NCI-H526 (cell line): ENCODE measurements at regions not wholly inside any gene's neighbourhood (a gene's known extent, or its start where the extent isn't known, plus 50 kb on each side); places are given as distances from the start of the nearest gene placed in this dataset.

Experiments used
- DNase-seq, 2 experiments: peaks; one replicate each; lab custom pipeline; 2025; lab: John Stamatoyannopoulos, UW

DNA sequence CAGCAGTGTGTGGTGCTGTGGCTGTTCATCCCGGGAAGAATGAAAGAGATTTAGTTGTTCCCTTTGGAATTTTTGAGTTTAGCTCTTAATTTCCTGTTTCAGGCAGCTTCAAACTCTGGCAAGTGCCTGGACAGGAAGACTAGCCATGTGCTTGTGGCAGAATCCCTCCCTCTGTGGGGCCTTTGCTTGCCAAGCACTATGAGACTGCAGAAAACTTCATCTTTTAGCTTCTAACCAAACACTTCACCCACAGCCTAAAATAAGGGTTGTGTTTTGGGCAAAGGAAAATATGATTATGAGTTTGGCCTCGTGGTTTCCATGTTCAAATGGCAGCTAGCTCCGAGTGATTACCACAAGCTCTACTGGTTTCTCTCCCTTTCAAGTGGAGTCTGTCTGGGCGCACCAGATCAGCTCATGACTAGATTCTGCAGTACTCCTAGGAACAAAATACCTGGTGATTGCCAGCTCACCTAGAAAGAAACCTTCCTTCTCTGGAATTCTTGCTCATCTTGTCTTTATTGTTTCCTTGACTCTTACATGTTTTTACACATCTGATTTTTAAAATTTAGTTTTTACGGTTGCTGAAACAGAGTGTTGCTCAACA, 707.5 kb downstream of the SLITRK6 start:
- no peak for DNase-seq

DNA sequence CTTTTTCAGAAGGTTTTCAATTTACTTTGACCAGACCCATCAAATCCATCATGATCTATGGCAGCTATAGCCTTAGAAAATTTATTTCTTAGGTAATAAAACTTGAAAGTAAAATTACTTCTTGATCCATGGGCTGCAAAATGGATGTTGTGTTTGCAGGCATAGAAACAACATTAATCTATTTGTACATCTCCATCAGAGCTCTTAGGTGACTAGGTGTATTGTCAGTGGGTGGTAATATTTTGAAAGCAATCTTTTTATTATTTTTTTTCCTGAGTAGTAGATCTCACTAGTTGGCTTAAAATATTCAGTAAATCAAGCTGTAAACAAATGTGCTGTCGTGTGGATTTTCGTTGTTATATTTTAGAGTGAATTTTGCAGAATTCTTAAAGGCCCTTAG, 710.0 kb downstream of the SLITRK6 start:
- no peak for DNase-seq

DNA sequence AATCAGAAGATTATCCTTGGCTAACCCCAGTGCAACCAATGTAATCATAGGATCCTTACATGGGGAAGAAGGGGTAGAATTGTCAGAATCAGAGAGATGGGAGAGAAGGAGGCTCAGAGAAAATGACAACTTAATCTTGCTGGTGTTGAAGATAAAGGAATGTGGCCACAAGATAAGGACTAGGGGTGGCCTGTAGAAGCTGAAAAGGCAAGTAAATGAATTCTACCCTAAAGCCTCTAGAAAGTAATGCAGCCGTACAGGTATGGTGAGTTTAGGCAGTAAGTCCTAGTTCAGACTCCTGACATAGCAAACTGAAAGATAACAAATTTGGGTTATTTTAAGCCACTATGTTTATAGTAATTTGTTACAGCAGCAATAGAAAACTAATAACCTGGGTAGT, 718.5 kb downstream of the SLITRK6 start:
- DNase-seq, result no peak

DNA sequence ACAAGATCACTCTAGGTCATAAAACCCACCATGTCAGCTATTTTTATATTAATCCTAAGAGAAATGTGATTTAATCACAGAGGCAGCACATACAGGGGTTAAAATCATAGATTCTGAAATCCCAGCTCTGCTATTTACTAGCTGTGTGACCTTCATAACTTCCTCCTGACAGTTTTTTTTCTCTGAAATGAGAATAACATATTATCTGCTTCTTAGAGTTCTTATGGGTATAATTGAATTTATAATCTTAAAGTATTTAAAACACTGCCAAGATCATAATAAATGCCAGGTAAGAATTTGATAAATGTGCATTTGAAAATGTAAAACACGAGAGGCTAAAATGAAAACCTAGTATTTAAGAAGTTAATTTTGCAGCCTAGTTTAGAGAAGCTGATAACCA, 722.9 kb downstream of the SLITRK6 start:
- DNase-seq, result no peak

DNA sequence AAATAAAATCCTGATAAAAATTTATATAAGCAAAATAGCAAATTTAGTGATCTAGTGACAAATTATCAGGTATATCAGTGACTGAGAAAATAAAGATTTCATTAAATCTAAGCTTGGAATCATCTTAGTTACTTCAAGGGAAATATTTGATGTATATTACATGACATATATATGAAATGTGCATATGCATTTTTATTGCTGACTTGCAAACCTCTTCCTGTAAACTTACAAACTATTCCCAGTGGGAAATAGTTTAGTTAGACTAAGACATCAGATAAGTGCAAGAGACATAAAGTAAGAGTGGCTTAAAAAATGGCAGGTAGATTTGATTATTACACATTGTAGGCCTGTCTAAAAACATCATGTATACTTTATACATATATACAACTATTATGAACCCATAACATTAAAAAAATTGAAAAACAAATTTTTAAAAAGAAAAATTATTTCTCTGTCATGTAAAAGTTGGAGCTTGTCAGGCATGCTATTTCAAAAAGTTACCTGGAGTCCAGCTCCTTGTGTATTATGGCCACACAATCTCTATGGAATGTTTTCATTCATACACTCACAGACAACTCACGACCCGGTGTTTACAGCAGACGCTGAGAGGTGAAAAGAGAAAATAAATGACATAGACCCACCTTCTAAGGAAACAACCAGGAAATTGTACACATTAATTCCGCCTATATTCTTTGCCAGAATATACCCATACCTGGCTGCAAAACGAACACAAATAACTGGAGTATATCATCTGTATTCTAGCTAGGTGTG, 724.5 kb downstream of the SLITRK6 start:
- no peak for DNase-seq

DNA sequence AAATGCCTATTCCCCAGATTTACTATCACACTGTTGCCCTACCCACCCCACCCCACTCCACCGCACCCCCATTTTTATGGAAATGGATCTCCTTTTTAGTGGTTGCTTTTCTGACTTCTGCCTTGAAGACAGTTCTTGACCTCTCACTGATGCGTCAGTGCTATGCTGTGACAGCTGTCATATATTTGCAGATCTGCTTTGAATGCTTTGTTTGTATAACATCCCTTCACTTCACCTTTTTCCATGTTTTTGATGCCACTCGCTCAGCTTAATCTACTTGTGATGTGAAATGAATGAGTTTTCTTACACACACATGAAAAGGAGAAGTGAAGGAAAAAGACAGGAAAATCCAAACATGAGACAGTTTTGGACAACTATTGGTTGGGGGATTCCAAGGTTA, 731.0 kb downstream of the SLITRK6 start:
- DNase-seq, result no peak

DNA sequence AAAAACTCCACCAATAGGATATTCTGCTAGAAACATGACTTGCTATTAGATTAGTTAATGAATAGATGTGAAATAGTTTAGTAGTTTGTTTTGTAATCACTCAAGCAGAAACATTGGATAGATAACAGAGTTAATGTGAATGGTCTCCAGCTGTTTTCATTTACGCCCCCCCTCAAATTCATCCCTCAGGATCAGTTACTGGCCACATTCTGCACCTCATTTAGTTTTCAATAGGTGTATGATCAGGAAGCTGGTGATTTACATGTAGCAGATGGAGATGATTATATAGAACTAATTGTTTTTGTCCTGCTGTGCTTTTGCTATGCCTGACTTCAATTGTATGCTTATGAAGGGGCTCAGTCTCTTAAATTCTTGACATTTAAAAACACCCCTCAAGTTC, 759.0 kb downstream of the SLITRK6 start:
- DNase-seq, result peak in 1 of 2 experiments; percentile 15

DNA sequence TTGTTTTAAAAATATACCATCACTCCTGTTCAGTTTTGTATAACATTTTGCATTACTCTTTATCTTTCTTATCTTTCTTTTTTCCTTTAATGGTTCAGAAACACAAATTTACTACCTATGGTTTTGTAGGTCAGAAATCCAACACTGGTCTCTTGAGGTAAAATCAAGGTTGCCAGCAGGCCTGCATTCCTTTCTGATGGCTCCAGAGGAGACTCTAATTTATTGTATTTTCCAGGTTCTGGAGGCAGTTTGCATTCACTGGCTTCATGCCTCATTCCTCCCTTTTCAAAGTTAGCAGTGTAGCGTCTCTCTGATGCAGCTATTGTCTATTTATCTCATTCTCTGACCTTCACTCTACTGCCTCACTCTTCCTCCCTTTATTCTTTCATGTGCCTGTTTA, 767.4 kb downstream of the SLITRK6 start:
- DNase-seq, result no peak

DNA sequence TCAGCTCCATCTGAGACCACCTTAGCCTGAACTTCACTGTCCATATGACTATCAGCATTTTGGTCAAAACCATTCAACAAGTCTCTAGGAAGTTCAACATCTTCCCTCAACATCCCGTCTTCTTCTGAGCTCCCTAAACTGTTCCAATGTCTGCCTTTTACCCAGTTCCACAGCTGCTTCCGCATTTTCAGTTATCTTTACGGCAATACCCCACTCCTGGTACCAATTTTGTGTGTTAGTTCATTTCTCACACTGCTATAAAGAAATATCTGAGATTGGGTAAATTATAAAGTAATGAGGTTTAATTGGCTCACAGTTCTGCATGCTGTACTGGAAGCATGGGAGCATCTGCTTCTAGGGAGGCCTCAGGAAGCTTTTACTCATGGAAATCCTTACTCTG, 771.2 kb downstream of the SLITRK6 start:
- no peak for DNase-seq

DNA sequence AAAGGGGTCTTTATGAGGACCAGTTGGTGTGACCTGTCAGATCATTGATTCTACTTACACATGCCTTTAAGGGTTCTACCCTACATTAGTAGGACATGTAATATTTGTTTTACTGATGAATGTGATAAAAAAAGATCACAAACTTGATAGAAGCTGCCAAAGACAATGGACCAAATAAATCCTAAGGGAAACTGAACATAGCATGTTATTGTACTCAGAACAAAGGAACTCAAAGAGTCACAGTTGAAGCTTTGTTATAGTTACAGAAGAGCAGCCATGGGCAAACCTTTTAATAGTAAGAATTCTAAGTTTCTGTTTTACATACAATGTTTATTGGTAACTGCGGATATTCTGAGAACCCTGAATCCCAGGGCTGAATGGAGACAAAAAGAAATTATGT, 780.1 kb downstream of the SLITRK6 start:
- peak in 1 of 2 experiments; percentile 27 for DNase-seq

DNA sequence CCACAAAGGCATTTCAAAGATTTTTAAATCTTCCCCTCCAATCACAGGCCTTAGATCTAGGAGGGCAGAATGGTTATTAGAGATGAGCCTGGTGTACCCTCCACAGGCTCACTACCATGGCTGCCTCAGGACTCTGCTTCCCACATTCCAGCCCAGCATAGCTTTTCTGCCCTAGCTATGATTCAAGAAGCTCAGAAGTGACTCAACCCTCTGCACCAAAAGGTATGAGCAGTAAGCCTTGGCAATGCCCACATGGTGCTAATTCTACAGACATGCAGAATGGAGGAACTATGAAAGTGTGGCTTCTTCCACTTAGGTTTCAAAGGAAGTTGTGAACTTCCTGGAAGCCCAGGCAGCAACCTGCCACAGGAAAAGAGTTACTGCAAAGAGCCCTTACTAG, 786.2 kb downstream of the SLITRK6 start:
- no peak for DNase-seq

DNA sequence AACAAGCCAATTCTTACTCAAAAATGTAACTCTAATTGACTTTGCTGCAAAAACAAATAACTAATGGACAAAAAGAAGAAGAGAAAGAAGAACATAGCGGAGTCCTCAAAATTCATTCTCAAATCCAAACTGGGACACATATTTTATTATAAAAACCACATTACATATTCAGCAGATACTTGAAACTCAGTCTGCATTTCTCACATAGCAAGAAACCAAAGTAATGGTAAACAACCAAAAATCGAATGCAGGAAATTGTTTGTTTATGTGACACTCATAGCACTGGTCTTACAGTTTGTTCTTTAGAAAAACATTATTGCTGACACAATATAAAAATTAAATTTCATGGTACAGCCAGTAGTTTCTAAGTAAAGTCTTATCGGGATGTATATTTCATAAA, 789.8 kb downstream of the SLITRK6 start:
- no peak for DNase-seq

DNA sequence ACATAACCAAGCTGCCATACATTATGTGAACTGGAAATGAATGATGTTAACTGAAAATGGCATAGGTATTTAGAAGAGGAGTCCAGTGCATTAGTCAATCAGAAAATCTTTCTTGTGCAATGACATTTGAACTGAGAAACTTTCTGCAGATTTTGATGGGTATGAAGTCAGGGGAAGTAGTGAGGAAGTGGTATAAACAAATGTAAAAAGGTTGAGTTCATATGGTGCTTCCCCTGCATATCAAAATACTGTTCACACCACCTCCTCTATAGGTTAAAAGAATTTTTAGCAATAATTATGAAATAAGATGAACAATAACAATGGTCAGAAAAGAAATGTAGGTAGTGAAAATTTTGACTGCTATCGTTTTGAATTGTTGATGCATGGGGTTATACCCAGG, 800.0 kb downstream of the SLITRK6 start:
- DNase-seq, result no peak

DNA sequence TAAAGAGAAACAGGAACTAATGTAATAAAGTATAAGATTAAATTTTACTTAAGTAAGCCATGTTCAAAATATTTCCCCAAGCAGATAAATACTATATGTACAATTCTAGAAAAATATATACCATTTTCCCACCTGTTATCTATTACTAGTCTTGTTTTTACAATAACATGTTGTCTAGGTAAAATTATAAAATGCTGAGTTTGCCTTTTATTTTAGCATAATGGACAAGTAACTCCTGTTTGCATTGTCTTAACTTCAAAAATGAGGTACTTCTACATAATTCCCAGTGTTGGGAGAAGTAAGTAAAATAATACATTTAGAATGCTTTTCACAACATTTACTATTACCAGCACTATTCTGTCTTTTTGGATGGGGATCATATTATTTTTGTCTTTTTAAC, 800.5 kb downstream of the SLITRK6 start:
- DNase-seq, result no peak

DNA sequence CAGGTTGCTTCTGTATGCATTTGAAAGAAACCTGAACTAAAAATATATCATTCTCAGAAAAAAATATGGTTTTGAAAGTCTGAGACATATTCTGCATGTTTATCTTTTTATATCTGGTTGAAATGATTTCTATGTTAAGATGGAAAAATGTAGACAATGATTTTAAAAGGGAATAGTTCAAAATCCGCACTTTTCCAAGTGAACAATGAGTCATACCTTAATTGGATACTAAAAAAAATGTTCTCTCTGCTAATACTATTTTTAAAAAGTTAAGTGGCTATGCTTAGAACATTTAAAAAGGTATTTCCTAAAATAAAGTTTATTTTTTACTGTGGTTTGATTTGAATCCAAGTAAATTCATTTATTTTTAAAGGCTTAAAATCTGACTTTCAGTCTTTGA, 801.4 kb downstream of the SLITRK6 start:
- no peak for DNase-seq

DNA sequence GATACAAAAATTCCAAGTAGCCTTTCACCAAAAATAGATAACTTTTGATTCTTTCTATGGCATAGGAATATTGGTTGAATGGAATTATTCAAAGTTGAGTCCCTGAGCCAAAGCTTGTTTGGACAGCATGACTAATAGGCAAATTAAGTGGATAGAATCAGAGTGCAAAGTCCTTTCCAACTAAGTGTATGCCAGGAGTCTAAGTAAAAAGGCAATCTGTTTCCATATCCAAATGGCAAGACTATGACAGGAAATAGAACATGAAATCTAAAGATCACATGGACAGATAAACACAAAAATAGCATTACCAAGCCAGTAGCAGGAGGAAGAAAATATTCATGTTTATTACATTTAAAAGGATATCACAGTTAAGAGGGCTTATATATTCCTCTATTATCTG, 804.6 kb downstream of the SLITRK6 start:
- peak; percentile 96 to 98 for DNase-seq

DNA sequence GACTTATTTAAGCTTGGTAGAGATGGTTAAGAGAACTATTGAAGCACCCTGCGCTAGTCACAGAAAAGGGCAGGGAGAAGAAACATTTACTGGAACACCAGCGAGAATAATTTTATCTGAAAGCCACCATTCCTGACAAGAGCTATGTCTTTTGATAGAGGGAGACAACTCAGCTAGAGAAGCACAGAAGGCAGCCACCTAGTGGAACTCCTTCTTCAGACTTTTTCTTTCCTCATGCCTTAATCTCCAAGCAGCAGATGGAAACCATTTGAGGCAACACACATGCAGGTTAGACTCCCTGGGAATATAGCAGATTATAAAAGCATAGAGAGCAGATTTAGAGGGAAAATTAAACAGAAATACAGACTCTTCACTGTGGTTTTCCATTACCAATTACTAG, 813.4 kb downstream of the SLITRK6 start:
- peak in 1 of 2 experiments; percentile 28 for DNase-seq

DNA sequence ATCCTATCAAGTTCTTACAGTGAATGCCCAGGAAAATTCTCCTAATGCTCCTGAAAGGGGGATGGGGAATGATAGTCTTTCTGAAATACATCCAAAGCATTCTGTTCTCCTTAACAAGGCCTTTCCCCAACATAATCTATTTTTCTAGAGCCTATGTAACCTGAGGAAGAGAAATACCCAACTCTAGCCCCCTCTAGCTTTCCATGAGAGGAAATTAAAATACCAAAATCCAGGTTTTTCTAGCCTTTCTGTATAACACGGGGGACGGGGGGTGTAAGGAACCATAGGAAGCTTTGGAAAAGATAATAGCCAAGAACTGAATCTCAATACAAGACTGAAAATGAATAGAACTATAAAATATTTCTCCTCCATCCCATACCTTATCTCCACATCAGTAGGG, 815.9 kb downstream of the SLITRK6 start:
- DNase-seq, result no peak

DNA sequence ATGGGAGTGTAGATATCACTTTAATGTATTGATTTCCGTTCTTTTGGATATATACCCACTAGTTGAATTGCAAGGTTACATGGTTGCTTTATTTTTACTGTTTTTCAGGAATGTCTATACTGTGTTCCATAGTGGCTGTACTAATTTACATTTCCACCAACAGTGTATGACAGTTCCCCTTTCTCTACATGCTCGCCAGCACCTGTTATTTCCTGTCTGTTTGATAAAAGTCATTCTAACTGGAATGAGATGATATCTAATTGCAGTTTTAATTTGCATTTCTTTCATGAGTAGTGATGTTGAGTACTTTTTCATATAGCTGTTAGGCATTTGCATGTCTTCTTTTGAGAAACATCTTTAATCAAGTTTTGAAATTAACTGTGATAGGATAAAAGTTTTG, 818.6 kb downstream of the SLITRK6 start:
- peak; percentile 67 to 70 for DNase-seq

DNA sequence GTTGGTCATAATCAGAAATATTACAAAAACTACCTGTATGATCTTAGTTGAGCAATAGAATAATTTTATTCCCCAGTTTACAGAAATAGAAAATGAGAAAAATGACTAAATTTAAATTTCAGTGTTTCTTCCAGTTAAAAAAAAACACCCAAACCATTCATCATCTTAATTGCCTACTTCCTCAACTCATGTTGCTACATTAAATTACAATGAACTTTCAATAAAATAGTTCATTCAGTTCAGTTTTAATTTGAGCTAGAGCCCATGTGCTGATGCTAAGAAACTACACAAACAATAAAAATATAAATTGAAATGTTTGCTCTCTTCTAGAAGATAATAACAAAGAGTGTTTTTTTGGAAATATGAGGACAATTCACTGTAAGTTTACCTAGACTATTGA, 820.4 kb downstream of the SLITRK6 start:
- no peak for DNase-seq

DNA sequence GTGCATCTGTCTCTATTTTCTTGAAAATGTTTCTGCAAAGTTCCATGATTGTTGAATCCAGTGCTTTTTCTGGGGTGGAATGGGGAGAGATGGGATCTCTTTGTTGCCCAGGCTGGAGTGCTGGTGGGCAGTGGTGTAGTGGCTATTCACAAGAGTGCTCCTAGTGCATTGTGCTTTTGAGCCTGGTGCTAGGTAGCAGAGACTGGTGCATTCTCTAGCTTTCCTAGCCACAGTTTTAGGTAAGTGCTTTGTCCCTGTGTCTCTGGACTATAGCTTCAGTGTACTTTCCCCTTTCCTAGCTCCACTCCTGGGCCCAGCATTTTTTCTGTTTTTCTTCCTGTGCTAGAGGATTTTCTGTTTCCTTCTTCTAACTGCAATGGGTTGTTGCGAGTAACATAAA, 825.6 kb downstream of the SLITRK6 start:
- DNase-seq, result no peak

DNA sequence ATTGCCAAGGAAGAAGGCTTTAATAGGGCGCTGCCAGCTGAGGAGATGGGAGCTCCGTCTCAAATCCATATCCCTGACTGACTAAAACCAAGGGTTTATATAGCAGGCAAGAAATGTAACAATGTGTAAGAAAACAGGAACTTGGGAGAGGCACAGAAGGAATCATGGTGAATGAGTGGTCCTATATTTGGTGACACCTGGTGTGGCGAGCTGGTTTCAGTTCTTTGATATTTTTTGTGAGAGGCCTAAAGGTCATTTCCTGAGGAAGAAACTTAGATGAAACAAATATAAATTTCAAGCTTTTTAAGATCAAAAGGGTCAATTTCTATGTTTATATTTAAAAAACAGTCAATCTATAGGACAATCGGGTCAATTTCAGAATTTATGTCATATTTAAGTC, 826.3 kb downstream of the SLITRK6 start:
- DNase-seq, result no peak

DNA sequence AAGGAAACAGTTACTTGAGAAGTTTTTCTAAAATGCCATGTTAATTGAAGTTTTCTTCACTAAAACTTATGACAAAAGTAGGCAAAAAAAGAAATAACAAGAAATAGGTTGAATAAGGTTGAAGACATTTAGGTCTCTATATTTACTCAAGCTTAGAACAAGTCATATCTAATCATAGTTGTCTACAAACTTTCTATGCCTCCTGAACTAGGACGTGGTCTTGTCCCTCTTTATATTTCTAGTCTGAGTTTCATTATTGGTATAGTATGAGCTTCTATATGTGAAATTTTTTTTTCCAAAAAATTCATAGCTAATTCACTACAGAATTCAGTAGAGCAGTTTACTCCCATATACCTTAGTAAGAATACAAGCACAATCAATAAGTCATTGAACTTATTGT, 836.4 kb downstream of the SLITRK6 start:
- no peak for DNase-seq

DNA sequence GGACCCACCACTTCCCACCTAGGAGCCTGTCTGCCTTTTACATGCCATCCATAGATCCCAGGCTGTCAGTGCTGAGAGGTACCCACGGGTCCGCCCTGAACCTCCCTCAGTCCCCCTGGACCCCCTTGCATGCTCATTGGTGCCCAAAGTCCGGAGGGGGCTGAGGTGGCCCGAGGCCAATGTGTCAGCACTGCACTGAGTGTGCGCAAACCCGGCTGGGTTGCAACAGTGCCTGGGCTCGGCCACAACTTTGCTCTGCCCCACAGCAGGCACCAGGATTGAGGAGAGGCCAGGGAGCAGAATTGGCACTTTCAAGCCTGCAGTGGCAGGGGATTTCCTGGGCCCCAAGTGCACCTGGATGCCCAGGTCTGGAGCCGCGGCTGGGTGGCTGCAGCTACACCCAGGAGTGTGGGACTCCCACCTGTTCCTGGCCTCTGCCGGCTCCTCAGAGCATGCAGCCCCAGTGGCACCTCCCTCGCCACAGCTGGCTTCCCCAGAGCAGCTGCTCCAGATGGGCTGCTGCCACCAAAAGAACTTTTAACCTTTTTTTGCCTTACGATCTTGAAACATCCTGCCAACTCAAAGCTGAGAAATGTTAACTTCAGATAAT, 837.0 kb downstream of the SLITRK6 start:
- DNase-seq, result no peak
